Naive thymus-derived CD4-positive, alpha-beta T cell (primary cell): ENCODE measurements at regions not wholly inside any gene's neighbourhood (a gene's known extent, or its start where the extent isn't known, plus 50 kb on each side); places are given as distances from the start of the nearest gene placed in this dataset.
A peak's percentile ranks its signal among the peaks of the same experiment; 100 is the strongest.

Experiments used
- ATAC-seq: fragments of 150-1000 bp; cut with Tn5 transposase; 2 replicates; pipeline ENCODE4 v1.10.0; 2021; ENCODE audit warnings: mild to moderate bottlenecking, moderate library complexity
- CTCF ChIA-PET: fragments of 350-600 bp; sonication (Branson Sonifier 250); formaldehyde crosslinking; loops from one replicate; lab custom pipeline; 2021; ENCODE audit warnings: antibody characterized with exemption; lab: Charles Lee
- POLR2A ChIA-PET: fragments of 350-600 bp; sonication (Branson Sonifier 250); formaldehyde crosslinking; loops from one replicate; lab custom pipeline; 2021; ENCODE audit warnings: antibody characterized with exemption, inconsistent platforms; lab: Charles Lee
- DNase-seq, 9 donors: peaks; one replicate each; pipeline versions ENCODE4 v3.0.0 to v3.0.0-alpha.2; 2020 to 2022; ENCODE audit warnings: mixed read lengths in 1 of 9
- H3K27ac ChIP-seq: one replicate; pipeline ENCODE4 v1.7.0; 2013; ENCODE audit warnings: mild to moderate bottlenecking, low read depth, low read length, moderate library complexity
- H3K27me3 ChIP-seq, 2 donors: one replicate each; pipeline ENCODE4 v1.7.0; 2013; ENCODE audit warnings: low read length in 2 of 2, mild to moderate bottlenecking in 2 of 2, moderate library complexity in 2 of 2; ENCODE audit not compliant: control insufficient read depth in 2 of 2, insufficient read depth in 2 of 2
- H3K36me3 ChIP-seq, 3 experiments: 1 replicate in 2 of 3; 2 replicates in 1 of 3; pipeline ENCODE4 v1.7.0; 2013; ENCODE audit warnings: low read length in 3 of 3, mild to moderate bottlenecking in 3 of 3, moderate library complexity in 1 of 3; ENCODE audit not compliant: insufficient read depth in 3 of 3, control insufficient read depth in 2 of 3
- H3K4me1 ChIP-seq, 2 donors: one replicate each; pipeline ENCODE4 v1.7.0; 2013; ENCODE audit warnings: low read length in 2 of 2, mild to moderate bottlenecking in 2 of 2, moderate library complexity in 1 of 2; ENCODE audit not compliant: control insufficient read depth in 2 of 2, insufficient read depth in 2 of 2
- H3K4me3 ChIP-seq: 2 replicates; pipeline ENCODE4 v1.7.0; 2013; ENCODE audit warnings: mild to moderate bottlenecking, low read length
- H3K9me3 ChIP-seq, 3 experiments: 1 replicate in 2 of 3; 2 replicates in 1 of 3; pipeline ENCODE4 v1.7.0; 2013; ENCODE audit warnings: low read length in 3 of 3; ENCODE audit not compliant: control insufficient read depth in 2 of 3
- H3K27ac Mint-ChIP-seq, 9 donors: one replicate each; pipeline ENCODE4 v1.8.0; 2020 to 2022; ENCODE audit warnings: mixed read lengths in 9 of 9, mild to moderate bottlenecking in 8 of 9, moderate library complexity in 5 of 9, inconsistent platforms in 2 of 9
- H3K27me3 Mint-ChIP-seq, 5 donors: one replicate each; pipeline ENCODE4 v1.8.0; 2021 to 2022; ENCODE audit warnings: mixed read lengths in 5 of 5, mild to moderate bottlenecking in 1 of 5
- H3K36me3 Mint-ChIP-seq, 5 donors: one replicate each; pipeline ENCODE4 v1.8.0; 2020 to 2022; ENCODE audit warnings: mixed read lengths in 5 of 5, mild to moderate bottlenecking in 3 of 5, inconsistent platforms in 1 of 5
- H3K4me1 Mint-ChIP-seq, 7 donors: one replicate each; pipeline ENCODE4 v1.8.0; 2020 to 2022; ENCODE audit warnings: mixed read lengths in 7 of 7, mild to moderate bottlenecking in 3 of 7, inconsistent platforms in 1 of 7
- H3K4me3 Mint-ChIP-seq, 10 donors: one replicate each; pipeline ENCODE4 v1.8.0; 2020 to 2022; ENCODE audit warnings: mild to moderate bottlenecking in 10 of 10, mixed read lengths in 10 of 10, moderate library complexity in 6 of 10, inconsistent platforms in 2 of 10
- H3K9me3 Mint-ChIP-seq, 11 donors: one replicate each; pipeline ENCODE4 v1.8.0; 2020 to 2022; ENCODE audit warnings: mixed read lengths in 11 of 11, mild to moderate bottlenecking in 4 of 11, inconsistent platforms in 1 of 11, moderate library complexity in 1 of 11
- intact Hi-C, 2 donors: fragments of 100-400 bp; cut with micrococcal nuclease; formaldehyde crosslinking; loops; one replicate each; pipeline ENCODE4 v1.15.1; 2023

DNA sequence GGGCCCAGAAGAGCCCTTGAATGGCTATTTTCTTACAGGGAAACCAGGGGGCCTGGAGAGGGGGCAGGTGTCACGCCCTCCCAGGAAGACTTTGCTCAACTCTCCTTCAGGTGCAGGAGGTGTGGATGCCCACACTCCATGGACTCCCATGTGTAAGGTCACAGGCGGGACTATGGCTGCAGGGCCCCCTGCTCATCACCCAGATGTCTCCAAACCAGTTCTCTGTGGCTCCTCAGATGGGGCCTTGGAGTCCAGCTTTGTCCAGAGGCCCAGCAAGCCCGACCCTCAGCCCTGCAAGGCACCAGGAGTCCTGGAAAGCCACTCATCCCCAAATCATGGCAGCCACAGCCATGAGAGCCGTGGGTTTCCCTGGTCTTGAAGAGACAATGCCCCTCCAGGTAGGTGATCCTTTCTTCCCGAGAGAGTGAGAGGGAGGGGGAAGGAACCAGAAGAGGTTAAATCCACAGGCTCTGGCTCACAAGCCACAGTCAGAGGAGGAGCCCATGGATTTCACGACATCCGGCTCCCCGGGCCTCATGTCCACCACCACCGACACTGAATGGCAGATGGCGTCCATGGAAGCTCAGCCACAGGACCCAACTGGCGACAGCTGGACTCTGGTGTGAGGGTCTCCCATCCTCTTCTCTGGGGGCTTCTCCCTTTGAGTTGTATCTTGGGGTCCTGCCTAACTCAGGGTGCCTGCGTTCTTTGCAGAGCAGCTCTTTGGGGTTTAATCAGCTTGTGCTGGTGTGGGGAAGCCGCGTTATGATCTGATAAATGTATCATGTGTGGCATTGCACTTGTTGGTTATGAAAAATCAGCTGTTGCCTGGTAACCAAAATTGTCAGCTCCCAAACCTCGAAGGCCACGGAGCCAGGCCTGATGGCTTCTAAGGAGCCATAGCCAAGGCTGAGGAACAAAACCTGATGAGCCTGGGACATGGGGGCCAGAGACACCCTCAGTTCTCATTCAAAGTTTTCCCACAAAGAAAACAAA, 620.4 kb downstream of the BRD1 start:
- DNase-seq: no peak
- H3K36me3 ChIP-seq: no peaks in the 10 kb centered on the region
- ATAC-seq: no peak
- intact Hi-C loops: no loop called here
- no peaks in the 10 kb centered on the region for H3K27me3 ChIP-seq
- H3K36me3 Mint-ChIP-seq: peaks cover 0 to 4% (median 0%) of the 10 kb centered on the region in 5 donors
- H3K4me3 Mint-ChIP-seq: no peak overlapping the region
- H3K4me1 ChIP-seq: no peaks in the 10 kb centered on the region
- H3K9me3 ChIP-seq: no peaks in the 10 kb centered on the region
- H3K27ac ChIP-seq: no peak overlapping the region
- no peak overlapping the region for H3K27ac Mint-ChIP-seq
- H3K9me3 Mint-ChIP-seq: peaks cover 0 to 4% (median 0%) of the 10 kb centered on the region in 11 donors
- H3K4me1 Mint-ChIP-seq: no peaks in the 10 kb centered on the region
- peaks cover 0 to 25% (median 14%) of the 10 kb centered on the region in 5 donors for H3K27me3 Mint-ChIP-seq
- ChIA-PET POLR2A (no interaction called here), CTCF (no interaction called here)
- H3K4me3 ChIP-seq: no peak overlapping the region

DNA sequence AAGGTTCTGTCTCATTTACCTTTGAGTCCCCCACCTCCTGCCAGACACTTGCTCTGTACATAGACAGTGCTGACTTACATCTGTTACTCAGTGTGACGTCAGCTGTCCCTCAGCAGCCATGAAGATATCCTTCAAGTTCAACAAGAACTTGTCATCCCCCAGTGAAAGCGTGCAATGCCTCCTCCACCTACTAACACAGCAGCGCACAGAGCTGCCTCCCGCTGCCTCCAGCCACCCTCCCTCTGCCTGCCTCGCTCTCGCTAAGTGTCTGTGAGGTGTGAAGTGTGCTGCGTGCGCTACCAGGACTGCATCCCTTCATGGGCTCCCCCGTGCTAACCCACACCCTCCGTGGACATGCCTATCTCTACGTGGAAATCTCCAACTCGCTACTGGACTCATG, 621.4 kb downstream of the BRD1 start:
- peaks cover 0 to 4% (median 0%) of the 10 kb centered on the region in 5 donors for H3K36me3 Mint-ChIP-seq
- no peak overlapping the region for H3K4me3 ChIP-seq
- H3K9me3 ChIP-seq: no peaks in the 10 kb centered on the region
- H3K27ac ChIP-seq: no peak overlapping the region
- CTCF ChIA-PET: no interaction called here
- no peak overlapping the region for H3K27ac Mint-ChIP-seq
- no peaks in the 10 kb centered on the region for H3K4me1 ChIP-seq
- H3K4me3 Mint-ChIP-seq: no peak overlapping the region
- intact Hi-C loops: no loop called here
- peaks cover 0 to 4% (median 0%) of the 10 kb centered on the region in 11 donors for H3K9me3 Mint-ChIP-seq
- no peak for ATAC-seq
- H3K36me3 ChIP-seq: no peaks in the 10 kb centered on the region
- H3K4me1 Mint-ChIP-seq: no peaks in the 10 kb centered on the region
- no peak for DNase-seq
- POLR2A ChIA-PET: no interaction called here
- H3K27me3 ChIP-seq: no peaks in the 10 kb centered on the region
- peaks cover 0 to 25% (median 14%) of the 10 kb centered on the region in 5 donors for H3K27me3 Mint-ChIP-seq

DNA sequence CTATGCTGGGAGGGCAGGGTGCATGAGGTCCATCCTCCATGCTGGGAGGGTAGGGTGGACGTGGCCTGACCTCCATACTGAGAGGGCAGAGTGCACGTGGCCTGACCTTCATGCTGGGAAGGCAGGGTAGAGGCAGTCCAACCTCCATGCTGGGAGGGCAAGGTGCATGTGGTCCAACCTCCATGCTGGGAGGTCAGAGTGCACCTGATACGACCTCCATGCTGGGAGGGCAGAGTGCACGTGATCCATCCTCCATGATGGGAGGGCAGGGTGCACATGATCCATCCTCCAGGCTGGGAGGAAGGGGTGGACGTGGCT, 622.2 kb downstream of the BRD1 start:
- intact Hi-C loops: no loop called here
- ATAC-seq (no peak), DNase-seq (no peak)
- Histone ChIP-seq H3K27ac (no peak overlapping the region), H3K36me3 (no peaks in the 10 kb centered on the region), H3K9me3 (no peaks in the 10 kb centered on the region), H3K4me1 (no peaks in the 10 kb centered on the region), H3K27me3 (no peaks in the 10 kb centered on the region), H3K4me3 (no peak overlapping the region)
- H3K4me1 Mint-ChIP-seq: no peaks in the 10 kb centered on the region
- ChIA-PET CTCF (no interaction called here), POLR2A (no interaction called here)
- H3K4me3 Mint-ChIP-seq: no peak overlapping the region
- H3K36me3 Mint-ChIP-seq: peaks cover 0 to 4% (median 0%) of the 10 kb centered on the region in 5 donors
- peaks cover 0 to 4% (median 0%) of the 10 kb centered on the region in 11 donors for H3K9me3 Mint-ChIP-seq
- peaks cover 0 to 24% (median 14%) of the 10 kb centered on the region in 5 donors for H3K27me3 Mint-ChIP-seq
- no peak overlapping the region for H3K27ac Mint-ChIP-seq

DNA sequence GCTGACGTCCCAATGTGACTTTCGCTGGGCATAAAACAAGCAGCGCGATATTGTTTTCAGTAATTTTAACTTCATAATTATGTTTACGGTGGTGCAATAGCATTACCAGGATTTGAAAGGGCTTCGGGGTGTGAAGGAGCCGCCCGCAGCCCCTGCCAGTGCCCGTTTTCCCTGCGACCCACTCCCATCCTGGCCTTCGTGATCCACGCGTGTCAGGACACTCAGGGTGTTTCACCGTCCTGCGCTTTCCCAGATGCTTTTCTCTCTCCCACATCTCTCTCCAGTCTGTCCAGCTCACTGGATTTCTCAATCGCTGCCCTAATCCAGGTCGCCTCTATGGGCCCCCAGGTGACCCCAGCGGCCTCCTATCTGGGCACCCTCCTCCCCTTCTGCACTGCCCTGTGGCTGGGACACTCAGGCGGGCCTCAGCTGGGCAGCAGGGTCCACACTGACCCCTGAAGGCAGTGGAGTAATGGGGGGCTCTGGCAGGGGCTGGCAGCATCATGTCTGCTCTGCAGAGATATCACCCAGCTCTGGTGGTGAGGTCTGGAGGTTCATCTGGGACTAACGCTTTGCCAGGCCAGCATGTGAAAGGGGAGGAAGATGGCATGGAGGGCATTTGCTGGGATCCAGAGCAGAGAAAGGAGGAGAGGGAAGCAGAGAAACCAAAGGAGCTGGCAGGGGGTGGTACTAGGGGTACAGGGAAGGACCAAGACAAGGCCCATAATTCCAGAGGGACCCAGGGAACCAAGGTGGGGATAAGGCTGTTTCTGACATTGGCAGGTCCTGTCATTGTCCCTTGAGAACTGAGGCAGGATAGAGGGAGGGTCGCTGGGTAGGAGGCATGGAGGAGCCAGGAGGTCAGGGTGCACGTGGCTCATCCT, 622.8 kb downstream of the BRD1 start:
- H3K9me3 ChIP-seq: no peaks in the 10 kb centered on the region
- ATAC-seq (no peak), DNase-seq (peak in 1 of 9 donors; percentile 11)
- Mint-ChIP-seq H3K27me3 (peaks cover 0 to 28% (median 14%) of the 10 kb centered on the region in 5 donors), H3K27ac (peak overlapping the region in 1 of 9 donors; percentile 43), H3K36me3 (peaks cover 0 to 4% (median 0%) of the 10 kb centered on the region in 5 donors), H3K4me3 (no peak overlapping the region), H3K9me3 (peaks cover 0 to 4% (median 0%) of the 10 kb centered on the region in 11 donors), H3K4me1 (no peaks in the 10 kb centered on the region)
- no peaks in the 10 kb centered on the region for H3K36me3 ChIP-seq
- intact Hi-C loops: no loop called here
- CTCF ChIA-PET: no interaction called here
- no peaks in the 10 kb centered on the region for H3K4me1 ChIP-seq
- H3K4me3 ChIP-seq: no peak overlapping the region
- H3K27me3 ChIP-seq: no peaks in the 10 kb centered on the region
- POLR2A ChIA-PET: no interaction called here
- no peak overlapping the region for H3K27ac ChIP-seq

DNA sequence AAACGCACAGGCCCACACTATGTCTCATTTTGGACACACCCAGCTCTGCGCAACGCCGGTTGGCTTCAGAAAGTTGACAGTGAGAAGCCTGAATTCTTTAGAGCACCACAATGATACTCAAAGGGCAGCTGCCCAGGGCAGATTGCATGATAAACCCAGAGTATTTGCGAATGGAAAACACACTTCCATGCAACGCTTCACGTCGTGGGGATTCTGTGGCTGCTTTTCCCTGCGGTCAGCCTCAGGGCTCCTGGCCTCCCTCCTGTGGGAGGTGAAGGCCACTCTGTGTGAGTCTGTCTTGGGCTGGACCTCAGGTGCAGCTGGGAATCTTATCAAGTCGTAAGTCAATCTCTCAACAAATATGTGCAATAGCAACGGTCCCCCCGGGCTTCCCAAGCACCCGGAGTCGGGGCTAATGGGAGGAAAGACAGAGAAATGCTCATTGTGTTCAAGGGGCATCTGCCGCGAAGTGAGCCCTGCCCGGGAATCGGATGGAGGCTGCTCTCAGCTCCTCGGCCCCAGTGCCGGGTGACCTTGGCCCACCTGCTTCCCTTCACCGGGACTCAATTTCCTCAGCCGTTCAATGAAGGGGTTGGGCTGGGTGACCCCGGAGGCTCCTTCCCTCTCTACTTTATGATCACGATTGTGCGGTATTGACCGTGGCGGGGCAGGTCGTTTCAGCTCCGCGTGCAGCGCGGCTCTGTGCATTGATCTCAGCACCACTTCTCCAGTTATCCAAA, 623.6 kb downstream of the BRD1 start:
- H3K4me1 ChIP-seq: no peaks in the 10 kb centered on the region
- no peak overlapping the region for H3K27ac ChIP-seq
- H3K4me3 ChIP-seq: no peak overlapping the region
- H3K9me3 ChIP-seq: no peaks in the 10 kb centered on the region
- Mint-ChIP-seq H3K9me3 (peaks cover 0 to 4% (median 0%) of the 10 kb centered on the region in 11 donors), H3K27me3 (peaks cover 0 to 29% (median 19%) of the 10 kb centered on the region in 5 donors), H3K27ac (no peak overlapping the region), H3K4me1 (no peaks in the 10 kb centered on the region), H3K4me3 (no peak overlapping the region), H3K36me3 (no peaks in the 10 kb centered on the region)
- intact Hi-C loops: no loop called here
- ATAC-seq: no peak
- no peaks in the 10 kb centered on the region for H3K36me3 ChIP-seq
- CTCF ChIA-PET: no interaction called here
- POLR2A ChIA-PET: no interaction called here
- H3K27me3 ChIP-seq: no peaks in the 10 kb centered on the region
- DNase-seq: peak in 1 of 9 donors; percentile 16

DNA sequence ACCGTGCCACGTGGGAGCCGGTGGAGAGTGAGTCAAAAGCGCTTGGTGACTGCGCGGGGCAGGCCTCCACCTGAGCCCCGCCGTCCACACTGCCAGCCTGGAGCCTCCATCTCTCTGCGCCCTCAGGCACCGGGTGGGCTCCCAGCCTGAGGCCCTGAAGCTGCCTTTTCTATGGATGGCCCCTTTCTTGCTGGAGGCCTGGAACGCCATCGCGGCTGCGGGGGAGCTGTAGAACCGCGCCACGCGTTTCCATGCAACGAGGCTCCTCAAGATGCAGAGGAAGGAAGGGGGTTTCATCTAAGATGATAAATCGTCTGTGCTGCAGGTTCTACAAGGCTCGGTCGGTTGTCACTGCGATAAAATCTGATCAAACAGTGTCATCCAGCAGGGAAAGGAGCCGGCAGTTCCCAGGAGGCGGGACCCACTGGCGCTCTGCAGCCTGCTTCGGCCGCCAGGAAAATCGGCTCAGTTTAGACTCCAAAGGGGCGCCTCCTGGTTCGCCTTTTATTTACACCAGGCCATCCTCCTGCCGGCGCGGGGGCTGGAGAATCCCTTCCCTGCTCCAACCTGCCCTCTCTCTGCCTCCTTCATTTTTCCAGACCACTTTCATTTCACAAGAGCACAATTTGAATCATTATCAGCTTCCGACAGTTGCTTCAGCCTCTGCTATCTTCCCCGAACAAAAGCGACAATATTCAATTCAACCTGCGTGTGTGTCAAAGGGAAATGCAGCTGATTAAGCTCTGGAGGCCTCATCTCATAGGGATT, 624.4 kb downstream of the BRD1 start:
- Mint-ChIP-seq H3K9me3 (peaks cover 0 to 4% (median 0%) of the 10 kb centered on the region in 11 donors), H3K27me3 (peaks cover 0 to 29% (median 22%) of the 10 kb centered on the region in 5 donors), H3K27ac (no peak overlapping the region), H3K36me3 (no peaks in the 10 kb centered on the region), H3K4me3 (no peak overlapping the region), H3K4me1 (no peaks in the 10 kb centered on the region)
- Histone ChIP-seq H3K4me3 (no peak overlapping the region), H3K36me3 (no peaks in the 10 kb centered on the region), H3K27ac (no peak overlapping the region), H3K27me3 (no peaks in the 10 kb centered on the region), H3K4me1 (no peaks in the 10 kb centered on the region), H3K9me3 (no peaks in the 10 kb centered on the region)
- intact Hi-C loops: no loop called here
- DNase-seq: peak in 1 of 9 donors; percentile 10
- no peak for ATAC-seq
- ChIA-PET CTCF (no interaction called here), POLR2A (no interaction called here)
